Rectal smooth muscle tissue (tissue), 1 donor: ENCODE measurements at regions not wholly inside any gene's neighbourhood (a gene's known extent, or its start where the extent isn't known, plus 50 kb on each side); places are given as distances from the start of the nearest gene placed in this dataset.
"Not testable (repeated sequence)": the region's sequence is repeated elsewhere in the genome, so short reads cannot be mapped to it uniquely, and the experiment has no call there.

ENCODE experiments used
- H3K27ac ChIP-seq: one replicate; pipeline ENCODE4 v1.7.0; 2013; ENCODE audit warnings: low read depth, low read length, inconsistent platforms
- H3K27me3 ChIP-seq: one replicate; pipeline ENCODE4 v1.7.0; 2013; ENCODE audit warnings: low read length; ENCODE audit not compliant: control insufficient read depth, insufficient read depth
- H3K36me3 ChIP-seq: one replicate; pipeline ENCODE4 v1.7.0; 2013; ENCODE audit warnings: low read length; ENCODE audit not compliant: control insufficient read depth, insufficient read depth
- H3K4me1 ChIP-seq: one replicate; pipeline ENCODE4 v1.7.0; 2013; ENCODE audit warnings: low read length; ENCODE audit not compliant: control insufficient read depth, insufficient read depth
- H3K4me3 ChIP-seq: one replicate; pipeline ENCODE4 v1.7.0; 2013; ENCODE audit warnings: low read length
- H3K9ac ChIP-seq: one replicate; pipeline ENCODE4 v1.7.0; 2013; ENCODE audit warnings: low read length

DNA sequence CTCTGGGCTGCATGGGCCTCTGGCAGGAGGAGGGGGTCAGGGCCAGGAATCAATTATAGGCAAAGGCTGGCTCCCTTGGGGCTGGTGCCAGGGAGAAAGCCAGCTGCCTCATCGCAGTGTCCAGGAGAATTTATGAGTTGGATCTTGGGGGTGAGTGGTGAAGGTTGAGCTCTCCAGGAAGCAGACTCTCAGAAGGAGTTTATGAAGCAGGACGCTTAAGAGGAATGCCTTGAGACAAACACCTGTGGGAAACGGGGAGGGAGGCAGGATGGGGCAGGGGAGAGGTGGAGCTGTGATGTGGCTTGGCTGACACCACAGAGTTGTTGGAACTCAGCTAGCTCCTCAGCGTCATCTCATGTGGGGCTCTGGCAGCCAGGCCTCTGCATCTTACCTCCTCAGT lies 428.5 kb downstream of the RPS24 start:
- H3K9ac ChIP-seq, result no peak overlapping the region
- H3K27me3 ChIP-seq, result no peaks in the 10 kb centered on the region
- no peak overlapping the region for H3K4me3 ChIP-seq
- no peaks in the 10 kb centered on the region for H3K36me3 ChIP-seq
- no peaks in the 10 kb centered on the region for H3K4me1 ChIP-seq
- no peak overlapping the region for H3K27ac ChIP-seq

DNA sequence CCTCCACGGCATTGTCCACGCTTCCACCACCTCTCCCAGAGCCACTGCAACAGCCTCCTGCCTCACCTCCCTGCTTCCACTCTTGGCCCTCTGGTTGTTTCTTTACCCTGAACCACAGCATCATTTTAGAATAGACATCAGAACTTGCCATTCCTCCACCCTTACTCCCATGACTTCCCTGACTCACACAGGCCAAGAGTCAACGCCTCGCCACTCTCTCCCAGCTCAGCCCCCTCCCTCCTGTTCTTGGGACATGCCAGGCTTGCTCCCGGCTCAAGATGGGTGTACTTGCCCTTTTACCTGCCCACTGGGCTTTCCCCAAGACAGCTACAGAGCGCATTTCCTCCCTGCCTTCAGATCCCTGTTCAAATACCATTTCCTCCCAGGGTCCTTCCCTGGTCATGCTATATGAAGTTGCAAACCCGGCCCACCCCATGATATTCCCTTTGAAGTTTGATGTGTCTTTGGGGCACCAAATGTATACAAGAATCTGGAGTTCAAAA lies 429.1 kb downstream of the RPS24 start:
- H3K27me3 ChIP-seq, result no peaks in the 10 kb centered on the region
- no peak overlapping the region for H3K27ac ChIP-seq
- no peaks in the 10 kb centered on the region for H3K4me1 ChIP-seq
- H3K36me3 ChIP-seq, result no peaks in the 10 kb centered on the region
- no peak overlapping the region for H3K9ac ChIP-seq
- no peak overlapping the region for H3K4me3 ChIP-seq

DNA sequence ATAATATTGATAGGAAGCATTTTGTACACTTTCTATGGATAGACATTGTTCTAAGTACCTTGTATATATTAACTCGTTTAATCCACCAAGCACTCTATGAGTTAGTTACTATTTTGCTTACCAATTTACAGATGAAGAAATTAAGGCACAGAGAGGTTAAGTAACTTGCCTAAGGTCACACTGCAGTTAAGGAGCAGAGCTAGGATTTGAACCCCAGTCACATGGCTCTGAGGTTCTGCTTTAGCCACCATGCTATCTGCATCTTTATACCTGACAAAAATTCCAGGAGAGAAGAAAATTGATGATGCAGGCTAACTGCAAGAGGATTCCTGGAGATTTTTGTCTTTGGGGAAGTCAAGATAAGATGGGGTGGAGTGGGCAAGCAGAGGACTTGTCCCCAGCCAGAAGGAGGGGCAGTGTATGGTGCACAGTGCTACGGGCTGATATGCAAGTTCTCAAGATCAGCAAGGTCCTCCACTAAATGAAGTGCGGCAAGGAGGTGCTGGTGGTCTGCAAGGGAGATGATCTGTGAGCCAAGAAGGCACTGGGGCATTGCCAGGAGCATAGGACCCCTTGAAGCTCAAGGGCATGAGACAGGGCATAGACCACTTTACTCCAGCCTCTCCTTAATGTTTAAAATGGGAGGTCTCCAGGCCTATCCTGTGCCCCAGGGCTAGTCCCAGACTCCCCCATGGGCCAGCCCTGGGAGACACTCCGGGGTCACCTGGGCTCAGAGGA lies 430.6 kb downstream of the RPS24 start:
- Histone ChIP-seq H3K4me1 (no peaks in the 10 kb centered on the region), H3K27ac (no peak overlapping the region), H3K27me3 (no peaks in the 10 kb centered on the region), H3K36me3 (no peaks in the 10 kb centered on the region), H3K4me3 (no peak overlapping the region), H3K9ac (no peak overlapping the region)

DNA sequence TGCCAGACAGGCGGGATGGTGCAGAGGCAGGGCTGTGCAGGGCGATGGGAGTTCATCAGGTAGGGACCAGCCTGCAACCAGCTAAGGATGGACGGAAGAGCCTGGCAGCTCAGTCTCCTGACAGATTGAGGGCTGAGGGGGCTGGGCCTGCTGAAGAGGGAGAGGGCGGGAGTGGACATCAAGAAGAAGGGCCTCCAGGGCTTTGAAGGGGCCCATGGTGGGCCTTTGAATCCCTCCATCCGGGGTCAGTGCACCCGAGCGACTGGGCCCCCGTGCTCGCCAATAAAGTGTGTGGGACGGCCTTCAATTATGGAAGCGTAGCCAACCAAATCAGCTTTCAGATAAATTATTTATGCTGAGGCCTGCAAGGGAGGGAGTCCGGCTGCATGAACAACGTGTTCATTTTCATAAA lies 431.2 kb downstream of the RPS24 start:
- no peak overlapping the region for H3K9ac ChIP-seq
- no peak overlapping the region for H3K4me3 ChIP-seq
- no peak overlapping the region for H3K27ac ChIP-seq
- H3K4me1 ChIP-seq, result peaks cover 3% of the 10 kb centered on the region
- H3K27me3 ChIP-seq, result no peaks in the 10 kb centered on the region
- H3K36me3 ChIP-seq, result no peaks in the 10 kb centered on the region

DNA sequence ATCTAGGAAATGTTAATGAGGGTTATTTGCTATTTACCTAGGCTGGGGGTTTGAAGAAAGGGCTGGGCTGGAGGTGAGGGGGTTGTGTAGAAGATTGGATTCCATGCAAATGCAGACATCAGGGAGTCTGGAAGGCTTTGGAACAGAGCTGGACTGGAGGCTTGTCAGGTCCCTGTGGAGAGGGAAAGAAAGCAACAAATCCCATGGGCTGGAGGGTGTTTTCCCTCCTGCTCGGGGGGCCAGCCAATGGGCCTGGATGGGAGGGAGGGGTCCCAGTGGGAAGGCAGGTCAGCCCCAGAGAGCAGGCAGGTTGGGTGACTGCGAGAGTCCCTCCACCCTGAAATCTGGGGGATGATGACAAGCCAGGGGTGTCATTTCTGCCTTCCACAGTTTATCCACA lies 431.8 kb downstream of the RPS24 start:
- Histone ChIP-seq H3K9ac (no peak overlapping the region), H3K36me3 (no peaks in the 10 kb centered on the region), H3K27ac (no peak overlapping the region), H3K27me3 (no peaks in the 10 kb centered on the region), H3K4me3 (no peak overlapping the region), H3K4me1 (peaks cover 9% of the 10 kb centered on the region)

DNA sequence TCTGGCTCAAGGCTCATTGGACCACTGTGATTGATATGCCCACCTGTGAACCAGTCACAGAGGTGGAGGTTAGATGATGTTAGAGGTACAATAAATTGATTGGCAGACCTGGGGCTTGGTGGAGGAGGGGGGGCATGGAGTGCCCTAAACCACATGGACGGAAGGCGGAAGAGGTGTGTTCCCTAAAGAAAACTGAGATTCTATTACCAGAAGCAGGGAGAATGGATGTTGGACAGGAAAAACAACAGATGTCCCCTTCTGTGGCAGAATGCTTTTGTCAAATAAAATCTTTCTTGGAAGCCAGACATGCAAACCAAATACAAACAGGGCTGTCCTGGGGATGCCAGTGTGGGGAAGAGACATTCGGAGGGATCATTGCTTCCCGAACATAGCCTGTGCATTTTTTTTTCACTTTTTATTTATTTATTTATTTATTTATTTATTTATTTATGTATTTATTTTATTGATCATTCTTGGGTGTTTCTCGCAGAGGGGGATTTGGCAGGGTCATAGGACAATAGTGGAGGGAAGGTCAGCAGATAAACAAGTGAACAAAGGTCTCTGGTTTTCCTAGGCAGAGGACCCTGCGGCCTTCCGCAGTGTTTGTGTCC lies 433.9 kb downstream of the RPS24 start:
- no peak overlapping the region for H3K27ac ChIP-seq
- H3K4me1 ChIP-seq, result peaks cover 30% of the 10 kb centered on the region
- H3K4me3 ChIP-seq, result no peak overlapping the region
- no peak overlapping the region for H3K9ac ChIP-seq
- H3K27me3 ChIP-seq, result no peaks in the 10 kb centered on the region
- H3K36me3 ChIP-seq, result no peaks in the 10 kb centered on the region

DNA sequence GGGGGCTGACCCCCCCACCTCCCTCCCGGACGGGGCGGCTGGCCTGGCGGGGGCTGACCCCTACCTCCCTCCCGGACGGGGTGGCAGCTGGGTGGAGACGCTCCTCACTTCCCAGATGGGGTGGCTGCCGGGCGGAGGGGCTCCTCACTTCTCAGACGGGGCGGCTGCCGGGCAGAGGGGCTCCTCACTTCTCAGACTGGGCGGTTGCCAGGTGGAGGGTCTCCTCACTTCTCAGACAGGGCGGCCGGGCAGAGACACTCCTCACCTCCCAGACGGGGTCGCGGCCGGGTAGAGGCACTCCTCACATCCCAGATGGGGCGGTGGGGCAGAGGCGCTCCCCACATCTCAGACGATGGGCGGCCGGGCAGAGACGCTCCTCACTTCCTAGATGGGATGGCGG lies 435.1 kb downstream of the RPS24 start:
- H3K9ac ChIP-seq, H3K36me3 ChIP-seq, H3K27me3 ChIP-seq, H3K4me3 ChIP-seq, H3K27ac ChIP-seq: not testable (repeated sequence)
- peaks cover 35% of the 10 kb centered on the region for H3K4me1 ChIP-seq

DNA sequence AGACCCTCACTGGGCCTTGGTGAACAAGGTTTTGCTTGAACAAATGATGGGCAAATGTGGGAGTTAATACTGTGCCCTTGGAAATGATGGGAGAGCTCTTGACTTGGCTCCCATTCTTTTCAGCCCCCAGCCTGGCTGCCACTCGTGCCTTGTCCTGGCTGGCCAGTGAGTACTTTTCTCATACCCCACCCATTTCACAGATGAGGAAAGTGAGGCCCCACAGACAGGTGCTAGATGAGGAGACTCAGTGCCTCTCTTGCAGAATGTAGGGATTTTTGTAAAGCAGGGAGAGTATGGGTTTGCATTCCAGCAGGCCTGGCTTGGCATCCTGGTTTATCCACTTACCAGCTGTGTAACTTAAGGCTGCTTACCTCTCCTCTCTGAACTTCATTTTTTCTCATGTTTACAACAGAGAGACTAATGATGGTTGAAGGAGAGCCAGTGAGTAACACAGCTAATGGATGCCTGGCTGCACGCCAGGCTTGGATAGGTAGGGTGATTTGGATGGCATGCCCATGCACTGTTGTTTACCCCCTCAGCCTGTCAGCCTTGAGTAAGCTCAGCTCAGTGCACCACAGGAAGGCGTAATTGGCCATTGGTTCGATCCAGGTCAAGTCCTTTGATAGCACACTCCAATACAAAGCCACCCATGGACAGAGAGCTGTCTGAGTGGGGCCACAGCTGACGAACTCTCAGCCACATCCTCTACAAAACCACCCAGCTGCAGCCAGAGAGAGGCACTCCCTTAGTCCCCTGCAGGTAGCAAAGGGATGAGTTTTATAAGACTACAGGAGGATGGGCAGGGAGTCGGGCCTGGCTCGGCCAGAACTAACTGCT lies 436.8 kb downstream of the RPS24 start:
- H3K9ac ChIP-seq, result no peak overlapping the region
- H3K27ac ChIP-seq, result peak overlapping the region; percentile 77
- H3K4me1 ChIP-seq, result peaks cover 35% of the 10 kb centered on the region
- no peaks in the 10 kb centered on the region for H3K27me3 ChIP-seq
- H3K4me3 ChIP-seq, result no peak overlapping the region
- H3K36me3 ChIP-seq, result no peaks in the 10 kb centered on the region

DNA sequence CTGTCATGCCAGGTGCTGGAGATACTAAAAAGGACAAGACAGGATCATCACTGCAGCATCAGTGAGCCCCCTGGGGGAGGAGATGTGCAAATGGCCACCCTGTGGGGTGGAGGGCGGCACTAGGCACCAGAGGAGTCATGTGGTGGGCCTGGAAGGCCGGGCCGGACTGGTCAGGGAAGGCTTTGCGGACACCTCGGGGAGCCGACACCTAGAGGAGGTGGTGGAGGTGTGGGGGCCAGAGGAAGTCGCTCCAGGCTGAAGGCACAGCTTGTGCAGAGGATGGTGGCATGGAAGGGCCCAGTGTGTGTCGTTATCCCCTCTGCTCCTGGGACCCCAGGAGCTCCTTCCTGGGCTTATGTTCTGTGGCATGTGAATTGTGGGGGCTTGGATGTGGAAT lies 437.7 kb downstream of the RPS24 start:
- Histone ChIP-seq H3K27ac (peak overlapping the region; percentile 77), H3K36me3 (no peaks in the 10 kb centered on the region), H3K27me3 (no peaks in the 10 kb centered on the region), H3K4me1 (peaks cover 35% of the 10 kb centered on the region), H3K4me3 (no peak overlapping the region), H3K9ac (no peak overlapping the region)

DNA sequence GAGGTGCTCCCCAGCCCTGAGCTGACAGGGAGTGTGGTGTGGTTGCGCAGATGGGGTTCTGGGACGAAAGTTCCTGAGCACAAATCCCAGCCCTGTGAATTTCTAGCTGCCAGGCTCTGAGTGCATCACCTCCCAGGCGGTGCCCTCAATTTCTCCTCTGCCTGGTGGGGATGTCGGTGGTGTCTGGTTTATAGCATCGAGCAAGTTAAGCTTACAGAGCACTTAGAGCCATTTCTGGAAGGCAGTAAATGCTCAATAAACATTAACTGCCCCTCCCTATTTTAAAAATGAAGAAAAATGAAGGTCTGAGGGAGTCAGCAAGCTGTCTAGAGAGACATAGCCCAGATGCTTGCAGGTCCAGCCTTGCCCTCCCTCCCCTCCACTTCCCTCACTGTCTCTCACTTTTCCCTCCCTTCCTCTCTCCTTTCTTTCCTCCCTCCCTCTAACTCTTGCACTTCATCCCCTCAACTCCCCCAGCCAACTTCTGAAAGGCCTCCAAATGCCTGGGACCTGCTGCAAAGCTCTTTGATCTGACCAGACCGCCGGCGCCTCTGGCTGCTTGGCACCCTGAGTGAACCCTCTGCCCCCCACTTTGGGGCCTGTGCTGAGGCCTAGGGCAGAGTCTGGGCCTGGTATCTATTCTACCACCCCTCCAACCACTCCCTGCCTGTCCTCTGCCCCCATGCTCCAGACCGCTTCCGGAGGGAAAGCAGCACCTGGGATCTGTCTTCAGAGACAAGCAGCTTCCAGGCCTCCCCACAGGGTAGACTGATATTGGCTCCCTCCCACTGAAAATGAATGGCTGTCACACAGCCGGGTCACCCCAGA lies 438.3 kb downstream of the RPS24 start:
- H3K4me1 ChIP-seq, result peaks cover 35% of the 10 kb centered on the region
- no peak overlapping the region for H3K9ac ChIP-seq
- peak overlapping the region; percentile 77 for H3K27ac ChIP-seq
- no peaks in the 10 kb centered on the region for H3K27me3 ChIP-seq
- H3K4me3 ChIP-seq, result no peak overlapping the region
- no peaks in the 10 kb centered on the region for H3K36me3 ChIP-seq

DNA sequence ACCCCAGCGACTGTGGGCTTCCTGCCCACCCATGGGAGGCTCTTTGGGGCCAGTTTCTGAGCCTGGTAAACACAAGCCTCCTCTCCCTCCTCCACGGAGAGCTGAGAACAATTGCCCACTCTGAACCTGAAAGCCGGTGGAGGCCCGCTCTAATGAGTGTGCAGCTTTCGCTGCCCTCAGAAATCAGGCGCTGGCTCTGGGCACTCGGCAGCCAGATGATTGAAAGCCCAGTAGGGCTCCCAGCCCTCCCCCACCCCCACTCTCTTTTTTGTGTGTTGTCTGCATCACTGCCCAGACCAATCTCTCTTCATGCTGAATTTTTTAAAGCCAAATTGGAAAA lies 438.9 kb downstream of the RPS24 start:
- Histone ChIP-seq H3K36me3 (no peaks in the 10 kb centered on the region), H3K27me3 (no peaks in the 10 kb centered on the region), H3K27ac (peak overlapping the region; percentile 77), H3K4me1 (peaks cover 35% of the 10 kb centered on the region), H3K4me3 (no peak overlapping the region), H3K9ac (no peak overlapping the region)

DNA sequence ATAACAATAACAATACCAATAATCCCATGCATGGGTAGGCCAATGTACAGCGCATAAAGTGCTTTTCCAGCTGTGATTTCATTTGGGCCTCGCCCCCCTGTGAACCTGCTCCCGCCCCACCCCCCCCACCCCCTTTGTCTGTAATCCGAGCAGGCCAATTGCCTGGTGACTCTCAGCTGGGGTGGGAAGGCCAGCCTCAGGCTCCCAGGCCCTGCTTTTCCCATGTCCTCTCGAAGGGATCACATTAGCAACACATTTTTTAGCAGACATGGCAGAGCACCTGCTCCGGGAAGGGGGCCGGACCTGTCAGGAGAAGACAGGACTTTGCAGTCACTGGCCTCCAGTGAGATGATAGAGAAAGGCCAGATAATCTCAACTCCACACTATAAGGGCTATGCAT lies 439.3 kb downstream of the RPS24 start:
- no peak overlapping the region for H3K9ac ChIP-seq
- no peak overlapping the region for H3K4me3 ChIP-seq
- no peaks in the 10 kb centered on the region for H3K27me3 ChIP-seq
- H3K27ac ChIP-seq, result peak overlapping the region; percentile 54
- H3K4me1 ChIP-seq, result peaks cover 35% of the 10 kb centered on the region
- H3K36me3 ChIP-seq, result no peaks in the 10 kb centered on the region
